PC-9 (cell line): ENCODE measurements at regions not wholly inside any gene's neighbourhood (a gene's known extent, or its start where the extent isn't known, plus 50 kb on each side); places are given as distances from the start of the nearest gene placed in this dataset.

Experiments used
- CTCF ChIP-seq: fragments of 200-600 bp; sonication (generic); conservative IDR thresholded peaks from 2 replicates; pipeline ENCODE4 v1.6.1; 2017; ENCODE audit warnings: mixed run types, antibody characterized with exemption, mild to moderate bottlenecking, moderate library complexity
- EZH2 ChIP-seq: fragments of 200-600 bp; sonication (generic); IDR thresholded peaks from 2 replicates; pipeline ENCODE4 v1.8.0; 2017; ENCODE audit warnings: antibody characterized with exemption, low read depth

GRCh38 chr11:32026766-32027165 is 64.1 kb upstream of the RCN1 start:
- TF ChIP-seq CTCF (no peak), EZH2 (no peak)
